HG03354 (cell line): ENCODE measurements at regions not wholly inside any gene's neighbourhood (a gene's known extent, or its start where the extent isn't known, plus 50 kb on each side); places are given as distances from the start of the nearest gene placed in this dataset.
A peak's percentile ranks its signal among the peaks of the same experiment; 100 is the strongest.
"Not testable (repeated sequence)": the region's sequence is repeated elsewhere in the genome, so short reads cannot be mapped to it uniquely, and the experiment has no call there.

ENCODE experiments used
- ATAC-seq: cut with Tn5 transposase; IDR thresholded peaks from one replicate; pipeline ENCODE4 v1.9.1; 2021; ENCODE audit warnings: mild to moderate bottlenecking; ENCODE audit not compliant: unreplicated experiment, poor library complexity, severe bottlenecking

- ATAC-seq: no peak
Measured at GRCh38 chr5:163089926-163090325, 347.5 kb upstream of the CCNG1 start.

GRCh38 chr5:163094492-163095180 is 342.8 kb upstream of the CCNG1 start:
- ATAC-seq: peak; percentile 91

- ATAC-seq: no peak
Measured at GRCh38 chr5:163104464-163104863, 332.9 kb upstream of the CCNG1 start.

GRCh38 chr5:163105456-163105855 is 331.9 kb upstream of the CCNG1 start:
- ATAC-seq: no peak

GRCh38 chr5:163106098-163106497 is 331.3 kb upstream of the CCNG1 start:
- peak; percentile 44 for ATAC-seq

- no peak for ATAC-seq
Measured at GRCh38 chr5:163108351-163108750, 329.0 kb upstream of the CCNG1 start.

- no peak for ATAC-seq
Measured at GRCh38 chr5:163115011-163115410, 322.4 kb upstream of the CCNG1 start.

GRCh38 chr5:163116618-163117017 is 320.8 kb upstream of the CCNG1 start:
- not testable (repeated sequence) for ATAC-seq

- no peak for ATAC-seq
Measured at GRCh38 chr5:163134061-163134460, 303.3 kb upstream of the CCNG1 start.

GRCh38 chr5:163135849-163136248 is 301.5 kb upstream of the CCNG1 start:
- ATAC-seq: no peak

- no peak for ATAC-seq
Measured at GRCh38 chr5:163161512-163161911, 275.9 kb upstream of the CCNG1 start.

GRCh38 chr5:163162645-163163044 is 274.8 kb upstream of the CCNG1 start:
- ATAC-seq: no peak

- no peak for ATAC-seq
Measured at GRCh38 chr5:163163858-163164257, 273.5 kb upstream of the CCNG1 start.

- no peak for ATAC-seq
Measured at GRCh38 chr5:163165277-163165676, 272.1 kb upstream of the CCNG1 start.

GRCh38 chr5:163170161-163170560 is 267.2 kb upstream of the CCNG1 start:
- not testable (repeated sequence) for ATAC-seq

- no peak for ATAC-seq
Measured at GRCh38 chr5:163172540-163173338, 264.7 kb upstream of the CCNG1 start.

GRCh38 chr5:163177971-163178370 is 259.4 kb upstream of the CCNG1 start:
- ATAC-seq: no peak

GRCh38 chr5:163185315-163185714 is 252.1 kb upstream of the CCNG1 start:
- ATAC-seq: no peak

GRCh38 chr5:163189023-163189553 is 248.3 kb upstream of the CCNG1 start:
- no peak for ATAC-seq

GRCh38 chr5:163190283-163190682 is 247.1 kb upstream of the CCNG1 start:
- ATAC-seq: peak; percentile 58

GRCh38 chr5:163190784-163191183 is 246.6 kb upstream of the CCNG1 start:
- ATAC-seq: no peak
